B cell (primary cell): ENCODE measurements at regions not wholly inside any gene's neighbourhood (a gene's known extent, or its start where the extent isn't known, plus 50 kb on each side); places are given as distances from the start of the nearest gene placed in this dataset.

Experiments
- ATAC-seq: fragments of 200-7000 bp; cut with Tn5 transposase; one replicate; pipeline ENCODE4 v1.10.0; 2021; ENCODE audit warnings: low read depth, mild to moderate bottlenecking, moderate number of reproducible peaks, moderate library complexity
- CTCF ChIA-PET: fragments of 350-600 bp; sonication (Branson Sonifier 250); formaldehyde crosslinking; loops from one replicate; lab custom pipeline; 2021; ENCODE audit warnings: antibody characterized with exemption, inconsistent platforms; lab: Charles Lee
- POLR2A ChIA-PET: fragments of 350-600 bp; sonication (Branson Sonifier 250); formaldehyde crosslinking; loops from one replicate; lab custom pipeline; 2021; ENCODE audit warnings: antibody characterized with exemption; lab: Charles Lee
- DNase-seq: peaks from one replicate; pipeline ENCODE4 v3.0.0; 2013
- H2AFZ ChIP-seq: 2 replicates; pipeline ENCODE4 v1.6.1; 2012; ENCODE audit warnings: mild to moderate bottlenecking, low read depth, low read length; ENCODE audit not compliant: insufficient read depth, poor library complexity, severe bottlenecking
- H3K27ac ChIP-seq, 2 donors: 1 replicate in 1 of 2; 2 replicates in 1 of 2; pipeline ENCODE4 v1.5.1; 2012 to 2013; ENCODE audit warnings: low read length in 2 of 2, mild to moderate bottlenecking in 2 of 2, moderate library complexity in 1 of 2
- H3K27me3 ChIP-seq, 4 experiments: fragments of 200-600 bp in 1 of 4; sonication (generic) in 1 of 4; replicated peaks in 1 of 4; 1 replicate in 2 of 4; 2 replicates in 2 of 4; pipeline versions ENCODE4 v1.6.1 to v1.7.0; 2013 to 2016; ENCODE audit warnings: low read length in 3 of 4, mild to moderate bottlenecking in 2 of 4, mixed read lengths in 1 of 4, moderate library complexity in 1 of 4; ENCODE audit not compliant: insufficient read depth in 4 of 4, control insufficient read depth in 3 of 4; ENCODE audit errors: control extremely low read depth in 1 of 4
- H3K36me3 ChIP-seq, 2 experiments: replicated peaks in 1 of 2; 1 replicate in 1 of 2; 2 replicates in 1 of 2; pipeline versions ENCODE4 v1.6.1 to v1.7.1; 2013; ENCODE audit warnings: low read length in 1 of 2; ENCODE audit not compliant: insufficient read depth in 2 of 2, control insufficient read depth in 1 of 2; ENCODE audit errors: control extremely low read depth in 1 of 2, extremely low read depth in 1 of 2
- H3K4me1 ChIP-seq, 2 donors: fragments of 200-600 bp in 1 of 2; sonication (generic) in 1 of 2; 1 replicate in 1 of 2; 2 replicates in 1 of 2; pipeline versions ENCODE4 v1.5.1 to v1.6.1; 2013 to 2017; ENCODE audit warnings: low read length in 2 of 2; ENCODE audit not compliant: control insufficient read depth in 2 of 2, insufficient read depth in 2 of 2
- H3K4me2 ChIP-seq: replicated peaks from 2 replicates; pipeline ENCODE3; 2012; ENCODE audit warnings: mild to moderate bottlenecking, low read depth, low read length; ENCODE audit not compliant: poor library complexity, severe bottlenecking
- H3K4me3 ChIP-seq, 5 experiments: fragments of 200-600 bp in 1 of 5; sonication (generic) in 1 of 5; 1 replicate in 3 of 5; 2 replicates in 2 of 5; pipeline versions ENCODE4 v1.5.1 to v1.7.0; 2011 to 2016; ENCODE audit warnings: low read length in 4 of 5, mild to moderate bottlenecking in 4 of 5, low read depth in 2 of 5, control low read depth in 1 of 5, moderate library complexity in 1 of 5; ENCODE audit not compliant: insufficient read depth in 1 of 5; ENCODE audit errors: control extremely low read depth in 1 of 5, extremely low read depth in 1 of 5
- H3K79me2 ChIP-seq: fragments of 200-600 bp; sonication (generic); one replicate; pipeline ENCODE4 v1.6.0; 2016; ENCODE audit warnings: low read length; ENCODE audit not compliant: control insufficient read depth, insufficient read depth
- H3K9ac ChIP-seq: fragments of 200-600 bp; sonication (generic); 2 replicates; pipeline ENCODE4 v1.6.1; 2017; ENCODE audit warnings: mild to moderate bottlenecking, low read length, moderate library complexity
- H3K9me3 ChIP-seq, 3 donors: one replicate each; pipeline versions ENCODE4 v1.6.1 to v1.7.1; 2013; ENCODE audit warnings: low read length in 2 of 3; ENCODE audit not compliant: control insufficient read depth in 2 of 3, insufficient read depth in 1 of 3; ENCODE audit errors: control extremely low read depth in 1 of 3
- H4K20me1 ChIP-seq: 2 replicates; pipeline ENCODE4 v1.6.0; 2012; ENCODE audit warnings: mild to moderate bottlenecking, low read length; ENCODE audit not compliant: insufficient read depth, control insufficient read depth, poor library complexity, severe bottlenecking
- H3K27ac Mint-ChIP-seq: one replicate; pipeline ENCODE4 v1.8.0; 2021; ENCODE audit warnings: mixed read lengths
- H3K27me3 Mint-ChIP-seq: one replicate; pipeline ENCODE4 v1.8.0; 2021; ENCODE audit warnings: mixed read lengths
- H3K4me1 Mint-ChIP-seq: one replicate; pipeline ENCODE4 v1.8.0; 2021; ENCODE audit warnings: mixed read lengths
- H3K4me3 Mint-ChIP-seq: one replicate; pipeline ENCODE4 v1.8.0; 2021; ENCODE audit warnings: mixed read lengths
- H3K9me3 Mint-ChIP-seq: one replicate; pipeline ENCODE4 v1.8.0; 2022; ENCODE audit warnings: mixed read lengths; ENCODE audit not compliant: insufficient read depth
- CTCF ChIP-seq: fragments of 200-600 bp; IDR thresholded peaks from one replicate; pipeline ENCODE4 v1.8.0; 2022; ENCODE audit warnings: antibody characterized with exemption, mild to moderate bottlenecking
- EZH2 ChIP-seq: IDR thresholded peaks from 2 replicates; pipeline ENCODE4 v1.6.1; 2012; ENCODE audit warnings: borderline replicate concordance, low read depth, mild to moderate bottlenecking, moderate library complexity, low read length; ENCODE audit not compliant: insufficient read depth, poor library complexity, severe bottlenecking
- WGBS: methylation state at CpG from one replicate; pipeline ENCODE4 v1.1.5; 2013; ENCODE audit warnings: missing lambda C conversion rate; ENCODE audit not compliant: insufficient coverage; 5-methylcytosine and 5-hydroxymethylcytosine counted together
- intact Hi-C: fragments of 100-400 bp; cut with micrococcal nuclease; formaldehyde crosslinking; loops from one replicate; pipeline ENCODE4 v1.10.0; 2022

GRCh38 chr20:18904192-18904591 is 90.6 kb downstream of the SCP2D1 start:
- no peak for DNase-seq
- Histone ChIP-seq H4K20me1 (no peaks in the 10 kb centered on the region), H3K36me3 (no peaks in the 10 kb centered on the region), H3K9me3 (no peaks in the 10 kb centered on the region), H3K4me3 (no peak overlapping the region), H3K4me1 (no peaks in the 10 kb centered on the region), H3K4me2 (no peak overlapping the region), H3K9ac (no peak overlapping the region), H3K79me2 (no peaks in the 10 kb centered on the region), H3K27me3 (no peaks in the 10 kb centered on the region), H2AFZ (no peak overlapping the region), H3K27ac (no peak overlapping the region)
- ChIA-PET CTCF (no interaction called here), POLR2A (no interaction called here)
- no peak for ATAC-seq
- TF ChIP-seq EZH2 (no peak), CTCF (no peak)
- Mint-ChIP-seq H3K4me3 (no peak overlapping the region), H3K4me1 (peaks cover 1% of the 10 kb centered on the region), H3K27me3 (no peaks in the 10 kb centered on the region), H3K27ac (no peak overlapping the region), H3K9me3 (no peaks in the 10 kb centered on the region)
- 0% methylated on average over 2 of the region's 4 CpGs for WGBS
- intact Hi-C loops, result no loop called here

- Histone ChIP-seq H3K36me3 (no peaks in the 10 kb centered on the region), H3K9ac (no peak overlapping the region), H3K9me3 (no peaks in the 10 kb centered on the region), H3K4me3 (no peak overlapping the region), H3K4me1 (no peaks in the 10 kb centered on the region), H3K4me2 (no peak overlapping the region), H3K27ac (no peak overlapping the region), H3K27me3 (no peaks in the 10 kb centered on the region), H2AFZ (no peak overlapping the region), H3K79me2 (no peaks in the 10 kb centered on the region), H4K20me1 (no peaks in the 10 kb centered on the region)
- intact Hi-C loops, result no loop called here
- peaks cover 1% of the 10 kb centered on the region for H3K4me1 Mint-ChIP-seq
- ATAC-seq (no peak), DNase-seq (no peak)
- CTCF ChIA-PET, result no interaction called here
- no peak for TF ChIP-seq CTCF
- no peak for TF ChIP-seq EZH2
- no peaks in the 10 kb centered on the region for H3K9me3 Mint-ChIP-seq
- no peaks in the 10 kb centered on the region for H3K27me3 Mint-ChIP-seq
- H3K27ac Mint-ChIP-seq, result no peak overlapping the region
- POLR2A ChIA-PET, result no interaction called here
- no peak overlapping the region for H3K4me3 Mint-ChIP-seq
- 76% methylated on average over 4 of the region's 5 CpGs for WGBS
Observed at GRCh38 chr20:18904624-18905023, 91.0 kb downstream of the SCP2D1 start.
